ENCODE measurements at regions not wholly inside any gene's neighbourhood (a gene's known extent, or its start where the extent isn't known, plus 50 kb on each side); places are given as distances from the start of the nearest gene placed in this dataset.

DNA sequence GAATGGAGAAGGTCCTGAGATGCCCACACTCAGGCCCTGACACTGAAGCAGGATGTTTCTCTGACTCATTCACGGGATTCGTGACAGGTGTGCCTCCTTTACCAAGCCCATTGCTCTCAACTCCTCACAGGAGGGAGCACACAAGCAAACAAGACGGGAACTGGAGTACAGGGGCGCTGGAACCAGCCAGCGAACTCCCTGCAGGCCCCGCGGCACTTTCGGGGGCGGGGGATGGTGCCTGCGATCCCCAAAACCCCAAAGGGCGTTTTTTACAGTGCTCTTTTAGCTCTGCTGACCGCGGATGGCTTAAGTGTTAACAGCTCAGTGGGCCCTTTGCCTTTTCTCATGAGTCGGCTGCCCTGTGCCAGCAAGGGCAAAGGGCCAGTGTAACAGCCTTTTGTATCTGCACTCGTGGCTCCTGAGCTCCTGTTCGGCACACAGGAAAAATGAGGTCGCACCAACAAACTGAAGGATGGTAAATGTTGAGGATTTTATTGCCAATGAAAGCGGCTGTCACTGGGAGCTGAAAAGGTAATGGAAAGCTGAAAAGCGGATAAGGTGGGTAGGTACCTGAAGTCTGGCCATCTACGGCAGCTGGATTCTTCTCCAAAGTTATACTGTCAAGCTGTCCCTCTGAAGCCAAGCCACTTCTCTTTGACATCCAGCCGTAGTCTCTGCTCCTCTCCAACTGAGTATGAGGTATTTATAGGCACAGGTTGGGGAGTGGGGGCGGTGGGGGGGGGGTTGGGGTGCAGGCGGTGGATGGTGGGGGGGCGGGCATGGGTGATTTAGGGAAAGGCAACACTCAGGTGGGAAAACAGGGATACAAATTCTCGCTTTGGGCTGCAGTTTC lies 65.0 kb upstream of the TRPC4 start:
- no peak for DNase-seq (ENCODE audit: low read depth)

DNA sequence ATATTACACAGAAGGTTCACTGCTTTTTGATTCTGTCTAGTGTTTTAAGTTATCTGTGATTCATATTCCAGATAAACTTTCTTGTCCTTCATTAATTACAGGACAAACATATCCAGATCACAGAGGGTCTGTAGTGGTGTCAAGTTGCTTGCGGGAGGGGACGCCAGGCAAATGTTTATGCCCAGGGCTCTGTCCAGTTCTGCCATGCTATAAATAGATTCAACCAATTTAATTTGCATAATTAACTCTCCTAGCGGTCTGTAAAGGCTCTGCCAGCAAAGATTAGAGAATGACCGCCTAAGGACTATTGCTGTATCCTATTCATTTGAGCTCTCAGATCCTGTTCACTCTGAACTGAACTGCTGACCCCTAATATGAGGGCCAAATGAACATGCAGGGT lies 59.7 kb upstream of the TRPC4 start:
- DNase-seq (ENCODE audit: low read depth) = no peak

DNA sequence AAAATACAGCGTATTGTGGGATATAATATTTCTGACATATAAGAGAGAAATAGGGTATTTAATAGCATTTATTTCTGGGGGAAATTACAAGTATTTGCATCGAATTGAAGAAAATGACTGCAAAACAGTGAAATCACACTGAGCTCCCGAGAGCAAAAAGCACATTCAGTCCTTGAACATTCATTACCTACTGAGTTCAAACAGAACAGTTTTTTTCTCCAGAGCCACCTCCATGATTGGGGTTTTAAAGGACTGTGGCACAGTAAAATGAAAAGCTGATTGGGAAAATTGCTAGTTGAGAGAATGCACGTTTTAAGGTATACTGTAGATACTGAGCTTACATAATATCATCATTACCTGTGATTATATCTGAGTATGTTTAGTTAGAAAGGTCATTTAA lies 58.0 kb upstream of the TRPC4 start:
- no peak for DNase-seq (ENCODE audit: low read depth)

DNA sequence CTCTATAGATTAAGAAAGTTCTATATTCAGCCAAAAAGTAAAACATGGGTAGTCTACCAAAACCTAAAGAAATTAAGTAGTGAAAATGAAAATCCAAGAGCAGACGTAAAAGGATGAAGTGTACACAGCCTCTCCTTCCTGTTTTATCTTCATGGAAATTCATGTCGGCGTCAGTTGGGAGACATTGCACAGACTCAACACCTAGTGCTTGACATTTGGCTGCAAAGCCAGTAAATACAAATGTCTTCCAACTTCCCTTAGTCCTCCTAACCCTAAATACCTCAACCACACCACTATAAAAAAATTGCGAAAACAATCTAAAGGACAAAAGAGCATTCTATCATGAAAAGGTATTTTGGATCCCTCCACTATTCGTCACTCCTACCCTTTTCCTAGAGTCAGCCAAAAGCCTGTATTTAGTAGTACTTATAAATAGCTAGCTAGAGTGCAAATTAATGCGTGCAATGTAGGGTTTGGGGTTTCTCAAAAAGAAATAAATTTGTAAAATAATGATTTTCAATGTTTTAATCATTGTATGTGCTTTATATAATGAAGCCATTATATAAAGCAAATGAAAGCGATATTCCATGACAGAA lies 56.4 kb upstream of the TRPC4 start:
- DNase-seq (ENCODE audit: low read depth) = no peak

DNA sequence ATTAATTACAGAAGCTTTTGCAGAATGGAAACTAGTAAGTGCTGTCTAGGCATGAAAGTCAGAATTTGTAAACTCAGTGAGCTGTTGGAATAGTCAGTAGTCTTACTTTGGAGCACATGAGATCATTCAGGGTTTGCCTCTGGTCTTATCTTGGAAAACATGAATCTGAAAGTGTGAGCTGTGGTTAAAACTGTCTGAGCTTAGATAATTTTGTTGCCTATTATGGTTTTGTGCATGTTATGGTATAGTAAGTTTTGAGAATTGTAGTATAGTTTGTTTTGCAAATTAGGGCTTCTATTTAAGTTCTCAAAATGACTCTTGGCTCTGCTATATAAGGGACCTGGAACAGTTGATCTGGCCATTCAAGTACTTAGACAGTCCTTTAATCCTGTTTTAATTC lies 53.7 kb upstream of the TRPC4 start:
- DNase-seq (ENCODE audit: low read depth) = no peak

DNA sequence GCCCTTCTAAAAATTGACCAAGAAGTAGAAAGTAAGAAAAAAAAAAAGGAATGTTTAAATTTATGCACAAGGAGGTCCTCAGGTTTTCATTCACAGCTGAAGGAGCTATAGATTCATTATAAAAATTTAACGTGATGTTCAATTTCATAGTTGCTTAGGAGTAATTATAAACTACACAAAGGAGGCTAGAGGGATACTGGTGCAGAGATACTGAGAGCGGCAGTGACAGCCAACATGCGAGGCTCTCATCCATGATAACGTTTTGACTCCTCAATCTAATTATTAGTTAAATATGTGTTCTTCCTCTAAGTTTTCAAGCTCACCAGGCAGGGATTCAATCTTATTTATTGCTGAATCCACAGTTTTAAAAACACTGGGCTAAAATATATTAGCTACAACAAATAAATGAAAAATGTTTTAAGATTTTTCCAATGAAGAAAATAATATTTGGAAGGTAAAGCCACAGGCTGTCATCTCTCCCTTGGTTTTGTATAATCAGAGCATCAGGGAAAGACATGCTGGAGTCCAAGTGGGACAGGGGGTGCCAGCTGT lies 49.8 kb upstream of the TRPC4 start:
- DNase-seq (ENCODE audit: low read depth) = no peak

Measured in fibroblast of the conjunctiva (primary cell).